ENCODE measurements at regions not wholly inside any gene's neighbourhood (a gene's known extent, or its start where the extent isn't known, plus 50 kb on each side); places are given as distances from the start of the nearest gene placed in this dataset.

GRCh38 chr18:2312440-2312839 lies 258.9 kb downstream of the METTL4 start:
- no peak for DNase-seq (ENCODE audit: low read depth in 2 of 2)

GRCh38 chr18:2313332-2313731 lies 258.0 kb downstream of the METTL4 start:
- no peak for DNase-seq (ENCODE audit: low read depth in 2 of 2)

GRCh38 chr18:2316082-2316750 lies 255.1 kb downstream of the METTL4 start:
- no peak for DNase-seq (ENCODE audit: low read depth in 2 of 2)

- no peak for DNase-seq (ENCODE audit: low read depth in 2 of 2)
Measured at GRCh38 chr18:2316751-2317696, 254.3 kb downstream of the METTL4 start.

GRCh38 chr18:2324459-2324858 lies 246.8 kb downstream of the METTL4 start:
- no peak for DNase-seq (ENCODE audit: low read depth in 2 of 2)

- no peak for DNase-seq (ENCODE audit: low read depth in 2 of 2)
Measured at GRCh38 chr18:2325308-2325849, 245.9 kb downstream of the METTL4 start.

- no peak for DNase-seq (ENCODE audit: low read depth in 2 of 2)
Measured at GRCh38 chr18:2325933-2326332, 245.4 kb downstream of the METTL4 start.

GRCh38 chr18:2326999-2327398 lies 244.3 kb downstream of the METTL4 start:
- DNase-seq (ENCODE audit: low read depth in 2 of 2) = no peak

GRCh38 chr18:2330764-2331163 lies 240.5 kb downstream of the METTL4 start:
- no peak for DNase-seq (ENCODE audit: low read depth in 2 of 2)

- no peak for DNase-seq (ENCODE audit: low read depth in 2 of 2)
Measured at GRCh38 chr18:2331491-2331890, 239.8 kb downstream of the METTL4 start.

- DNase-seq (ENCODE audit: low read depth in 2 of 2) = no peak
Measured at GRCh38 chr18:2336690-2337392, 234.5 kb downstream of the METTL4 start.

GRCh38 chr18:2337552-2338141 lies 233.7 kb downstream of the METTL4 start:
- peak in 1 of 2 donors; percentile 14 for DNase-seq (ENCODE audit: low read depth in 2 of 2)

GRCh38 chr18:2338601-2339000 lies 232.7 kb downstream of the METTL4 start:
- DNase-seq (ENCODE audit: low read depth in 2 of 2) = no peak

- no peak for DNase-seq (ENCODE audit: low read depth in 2 of 2)
Measured at GRCh38 chr18:2340335-2340734, 231.0 kb downstream of the METTL4 start.

- no peak for DNase-seq (ENCODE audit: low read depth in 2 of 2)
Measured at GRCh38 chr18:2348003-2348402, 223.3 kb downstream of the METTL4 start.

- no peak for DNase-seq (ENCODE audit: low read depth in 2 of 2)
Measured at GRCh38 chr18:2351126-2351850, 220.0 kb downstream of the METTL4 start.

GRCh38 chr18:2354292-2354691 lies 217.0 kb downstream of the METTL4 start:
- no peak for DNase-seq (ENCODE audit: low read depth in 2 of 2)

- no peak for DNase-seq (ENCODE audit: low read depth in 2 of 2)
Measured at GRCh38 chr18:2356906-2357305, 214.4 kb downstream of the METTL4 start.

GRCh38 chr18:2360861-2361260 lies 210.4 kb downstream of the METTL4 start:
- no peak for DNase-seq (ENCODE audit: low read depth in 2 of 2)

GRCh38 chr18:2368102-2368501 lies 203.2 kb downstream of the METTL4 start:
- no peak for DNase-seq (ENCODE audit: low read depth in 2 of 2)

GRCh38 chr18:2376707-2377106 lies 194.6 kb downstream of the METTL4 start:
- DNase-seq (ENCODE audit: low read depth in 2 of 2) = no peak
